Mucosa of gallbladder (tissue), 1 donor: ENCODE measurements at regions not wholly inside any gene's neighbourhood (a gene's known extent, or its start where the extent isn't known, plus 50 kb on each side); places are given as distances from the start of the nearest gene placed in this dataset.

Experiments
- DNase-seq: peaks from one replicate; pipeline ENCODE4 v3.0.0-alpha.2; 2020; ENCODE audit warnings: low spot score
- donor health status: DM: no; HTN: no; CAD: no.

GRCh38 chr5:73291873-73292272 is 118.9 kb downstream of the TMEM174 start:
- no peak for DNase-seq

GRCh38 chr5:73290242-73290641 is 117.2 kb downstream of the TMEM174 start:
- DNase-seq, result no peak

DNA sequence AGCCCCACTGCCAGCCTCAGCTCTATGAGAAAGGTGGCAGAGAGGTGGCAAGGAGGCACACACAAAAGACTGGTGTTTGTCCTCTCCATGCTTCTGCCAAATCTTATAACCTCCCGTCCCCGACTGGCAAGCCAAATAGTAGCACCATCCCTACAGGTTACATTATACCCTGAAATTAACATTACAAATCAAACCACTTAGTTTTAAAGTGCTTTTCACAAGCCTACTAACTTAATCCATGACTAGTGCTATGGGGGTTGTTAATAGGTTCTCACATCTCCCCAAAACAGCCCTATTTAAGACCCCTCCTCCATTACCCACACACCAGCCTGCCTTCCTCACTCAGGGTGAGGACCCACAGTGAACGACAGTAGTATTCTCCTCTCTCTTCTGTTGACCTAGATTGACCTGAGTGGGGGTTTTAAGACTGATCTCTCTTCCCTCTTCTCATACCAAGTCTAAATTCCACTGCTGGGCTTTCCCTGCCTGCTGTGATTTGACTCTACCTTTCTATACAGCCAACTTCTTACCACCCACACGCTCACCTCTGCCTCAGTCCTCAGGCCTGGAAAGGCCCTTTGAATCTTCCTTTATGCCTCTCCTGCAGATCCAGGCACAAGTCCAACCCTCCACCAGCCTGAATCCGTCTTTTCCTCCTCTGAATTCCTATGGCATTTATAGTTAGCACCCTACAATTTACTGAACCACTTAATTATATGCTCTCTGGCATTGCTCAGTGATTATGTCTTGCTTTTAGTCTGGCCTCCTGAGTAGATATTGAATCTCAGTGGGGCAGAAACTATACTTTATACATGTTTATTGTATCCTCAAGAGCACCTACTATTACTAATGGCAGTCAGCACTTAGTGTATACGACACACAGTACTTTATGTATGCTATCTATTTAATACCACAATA is 116.1 kb downstream of the TMEM174 start:
- no peak for DNase-seq

- DNase-seq, result no peak
These were observed 113.9 kb downstream of the TMEM174 start for GRCh38 chr5:73286896-73287295.

DNA sequence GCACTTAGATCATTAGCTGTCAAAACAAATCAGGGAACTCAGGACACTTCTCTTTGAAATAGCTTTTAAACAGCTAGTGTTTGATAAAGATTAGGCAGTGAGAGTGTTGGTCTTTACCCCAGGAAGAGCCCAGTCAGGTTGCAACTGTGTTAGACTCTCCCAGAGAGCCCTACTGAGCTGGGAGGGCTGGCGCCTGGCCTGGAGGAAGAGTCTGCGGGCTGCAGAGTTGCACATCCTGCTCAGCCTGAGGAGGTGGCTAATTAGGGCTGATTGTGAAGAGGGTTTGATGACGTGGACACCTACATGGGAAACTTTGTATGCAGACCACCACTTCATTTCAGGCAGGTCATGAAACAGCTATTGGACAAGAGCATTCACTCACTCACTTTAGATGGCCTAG is 112.0 kb downstream of the TMEM174 start:
- no peak for DNase-seq

GRCh38 chr5:73284220-73284795 is 111.3 kb downstream of the TMEM174 start:
- DNase-seq, result no peak

- no peak for DNase-seq
These were observed 109.9 kb downstream of the TMEM174 start for GRCh38 chr5:73282923-73283322.

DNA sequence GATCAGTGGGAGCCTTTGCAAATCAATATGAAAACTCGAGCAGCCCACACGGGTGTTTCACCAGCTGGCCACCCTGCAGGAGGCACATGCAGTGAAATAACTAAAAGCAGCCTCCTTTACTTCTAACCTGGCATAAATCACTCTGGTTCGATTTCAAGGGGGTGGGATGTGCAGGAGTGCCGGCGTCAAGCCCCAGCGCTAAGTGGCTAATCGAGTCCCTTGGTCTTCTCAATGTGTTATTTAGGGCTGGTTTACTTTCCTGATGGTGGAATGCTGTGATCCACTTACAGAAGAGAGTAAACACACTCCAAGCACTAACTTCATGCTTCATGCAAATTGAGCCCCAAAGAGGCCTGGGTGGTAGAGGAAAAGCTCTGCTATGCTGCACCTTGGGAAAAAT is 109.4 kb downstream of the TMEM174 start:
- DNase-seq, result no peak

DNA sequence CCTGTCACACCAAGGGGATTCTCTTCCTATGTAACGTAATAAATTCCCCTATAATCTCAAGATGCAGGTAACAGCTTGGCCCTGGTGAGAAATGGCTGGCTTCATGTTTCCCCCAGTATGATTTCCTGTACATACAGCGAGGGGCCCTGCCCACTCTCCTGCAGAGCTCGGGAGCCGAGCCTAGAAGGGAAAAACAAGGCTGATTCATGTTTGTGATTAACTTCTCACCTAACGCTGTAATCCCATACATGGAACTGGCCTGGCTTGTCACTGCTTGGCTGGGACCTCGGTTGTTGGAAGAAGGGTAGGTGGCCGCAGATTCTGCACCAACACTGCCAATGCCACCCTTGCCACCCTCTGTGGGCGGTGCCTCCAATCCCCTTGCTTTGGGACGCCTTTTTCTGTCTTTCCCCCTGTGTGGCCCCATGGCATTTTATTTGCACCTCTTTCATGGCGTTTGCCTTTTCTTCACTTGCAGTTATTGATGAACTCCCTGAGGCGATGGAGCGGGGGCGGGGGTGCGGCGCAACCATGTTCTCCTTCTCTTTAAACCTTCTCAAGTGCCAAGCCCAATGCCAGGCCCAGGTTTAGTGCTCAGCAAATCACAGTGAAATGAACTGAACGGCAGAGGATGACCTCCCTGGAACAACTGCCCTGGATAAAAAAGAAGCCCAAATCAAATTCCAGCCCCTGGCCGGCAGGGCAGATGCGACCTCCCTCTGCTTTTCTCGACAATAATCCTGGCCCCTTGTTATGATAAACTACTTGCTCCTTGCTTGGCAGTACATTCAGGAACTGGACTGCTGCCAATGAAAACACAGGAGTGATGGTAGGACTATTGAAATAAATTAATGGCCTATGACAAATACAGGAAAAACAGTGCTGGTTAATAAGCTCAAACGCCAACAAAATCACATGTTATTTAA is 108.1 kb downstream of the TMEM174 start:
- DNase-seq, result peak; percentile 73

DNA sequence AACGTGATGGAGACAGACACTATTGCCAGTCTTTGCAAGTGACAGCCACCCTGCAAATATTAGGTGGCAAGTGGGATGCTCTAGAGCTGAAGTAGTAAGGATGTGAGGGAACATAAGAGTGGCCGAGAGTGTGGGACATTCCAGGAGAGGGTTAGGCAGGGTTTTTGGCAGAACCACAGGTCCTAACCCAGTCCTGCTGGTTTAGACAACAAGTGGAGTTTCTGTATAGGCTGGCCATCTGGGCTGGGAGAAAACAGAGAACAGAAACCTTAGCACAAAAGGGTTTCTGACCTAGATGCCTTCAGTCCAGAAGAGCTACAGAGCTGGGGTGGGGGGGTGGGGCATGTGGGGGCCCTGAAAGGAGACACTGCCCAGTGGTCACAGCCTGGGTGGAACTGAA is 107.4 kb downstream of the TMEM174 start:
- DNase-seq, result no peak

GRCh38 chr5:73279805-73280204 is 106.8 kb downstream of the TMEM174 start:
- DNase-seq, result no peak

- DNase-seq, result no peak
These were observed 105.7 kb downstream of the TMEM174 start for GRCh38 chr5:73278693-73279092.

GRCh38 chr5:73274881-73275663 is 102.1 kb downstream of the TMEM174 start:
- peak; percentile 19 for DNase-seq

GRCh38 chr5:73274121-73274520 is 101.1 kb downstream of the TMEM174 start:
- no peak for DNase-seq

DNA sequence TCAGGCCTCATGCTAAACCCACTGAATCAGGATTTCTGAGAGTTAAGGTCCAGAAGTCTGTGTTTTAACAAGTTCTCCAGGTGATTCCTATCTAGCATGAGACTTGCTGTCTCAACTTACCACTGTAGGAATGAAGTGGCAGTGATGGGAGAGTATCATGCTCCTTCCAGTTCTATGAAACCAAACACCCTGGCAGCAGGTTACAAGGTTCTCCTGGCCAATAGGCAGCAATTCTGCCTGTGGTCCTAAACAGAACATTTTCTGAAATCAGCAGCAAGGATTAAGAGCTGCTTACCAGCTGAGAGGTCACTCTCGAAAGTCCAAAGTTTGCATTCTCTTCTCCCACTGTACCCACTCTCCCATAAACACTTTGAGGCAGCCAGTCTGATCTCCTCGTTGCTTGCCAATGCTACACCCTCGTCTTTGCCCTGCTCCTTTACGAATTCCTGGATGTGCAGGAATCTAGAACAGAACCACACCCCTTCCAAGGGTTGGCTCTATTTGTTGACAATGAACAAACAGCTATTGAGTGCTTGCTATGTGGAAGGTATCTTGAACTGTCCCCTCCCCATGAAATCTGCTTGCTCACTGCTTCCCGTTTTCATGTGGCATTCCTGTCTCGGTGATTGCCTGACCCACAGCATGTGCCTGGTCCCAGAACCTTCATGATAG is 100.5 kb downstream of the TMEM174 start:
- no peak for DNase-seq

DNA sequence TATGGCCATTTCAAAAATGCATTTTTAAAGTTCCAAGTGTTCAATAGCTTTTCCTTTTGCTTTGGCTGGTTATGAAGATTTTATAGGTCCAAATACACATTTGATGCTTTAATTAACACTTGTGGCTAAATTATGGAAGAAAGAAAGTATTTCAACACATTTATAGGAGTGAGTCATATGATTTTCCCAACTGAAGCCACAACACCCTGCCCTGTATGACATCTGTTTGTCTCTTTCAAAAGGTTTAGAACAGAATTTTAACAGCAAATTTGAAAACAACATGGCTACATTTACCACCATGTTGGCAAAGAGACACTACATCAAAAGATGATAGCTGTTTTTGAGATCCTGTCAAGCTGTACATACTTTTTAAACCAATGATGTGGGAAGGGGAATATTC is 99.4 kb downstream of the TMEM174 start:
- DNase-seq, result no peak

DNA sequence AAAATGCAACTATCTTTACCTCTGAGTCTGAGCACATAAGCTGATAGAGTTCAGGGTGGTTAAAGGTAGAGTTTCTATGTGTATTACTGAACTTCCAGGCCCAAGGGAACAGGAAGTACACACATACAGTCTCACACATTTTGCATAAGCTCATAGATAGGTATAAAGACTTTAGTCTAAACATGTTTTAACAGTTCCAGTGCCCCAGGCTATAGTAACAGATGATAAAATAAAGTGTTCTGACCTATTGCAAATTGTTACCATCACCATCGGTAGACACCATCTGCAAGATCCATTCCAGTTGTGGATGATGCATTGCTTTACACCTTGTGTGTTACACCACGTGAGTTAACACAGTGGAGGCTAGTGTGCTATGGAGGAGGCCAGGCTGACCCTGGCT is 95.8 kb downstream of the TMEM174 start:
- no peak for DNase-seq

GRCh38 chr5:73267766-73268435 is 94.9 kb downstream of the TMEM174 start:
- DNase-seq, result no peak

GRCh38 chr5:73266925-73267765 is 94.2 kb downstream of the TMEM174 start:
- DNase-seq, result no peak
